ENCODE measurements at regions not wholly inside any gene's neighbourhood (a gene's known extent, or its start where the extent isn't known, plus 50 kb on each side); places are given as distances from the start of the nearest gene placed in this dataset.

- no peak for DNase-seq
Measured at GRCh38 chr18:73790587-73790986, 357.0 kb downstream of the FBXO15 start.

GRCh38 chr18:73787316-73787715 lies 360.3 kb downstream of the FBXO15 start:
- DNase-seq, result no peak

DNA sequence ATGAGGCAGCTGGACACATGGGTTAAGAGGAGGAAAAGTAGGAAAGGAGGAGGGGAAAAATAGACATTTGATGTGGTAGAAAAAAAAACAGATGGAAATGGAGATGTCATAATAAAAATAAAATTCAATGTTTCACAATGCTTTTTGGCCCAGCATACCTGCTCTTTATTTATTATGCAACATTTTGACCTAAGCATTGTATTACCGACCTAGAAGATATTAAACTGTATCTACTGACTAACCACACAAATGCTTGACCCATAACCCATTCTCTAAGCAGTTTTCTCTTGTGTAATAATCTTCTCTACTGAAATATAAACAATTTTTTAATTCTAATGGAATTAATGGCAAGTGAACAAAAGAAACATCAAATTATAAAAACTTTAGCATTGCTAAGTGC lies 362.3 kb downstream of the FBXO15 start:
- no peak for DNase-seq

DNA sequence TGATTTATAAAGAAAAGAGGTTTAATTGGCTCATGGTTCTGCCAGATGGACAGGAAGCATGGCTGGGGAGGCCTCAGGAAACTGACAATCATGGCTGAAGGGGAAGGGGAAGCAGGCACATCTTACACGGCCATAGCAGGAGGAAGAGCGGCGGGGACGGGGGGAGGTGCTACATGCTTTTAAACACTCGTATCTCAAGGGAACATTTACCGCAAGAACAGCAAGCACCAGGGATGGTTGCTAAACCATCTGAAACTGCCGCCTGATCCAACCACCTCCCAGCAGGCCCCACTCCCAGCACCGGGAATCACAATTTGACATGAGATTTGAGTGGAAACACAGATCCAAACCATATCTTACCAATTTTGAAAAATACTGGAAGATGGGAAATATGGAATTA lies 362.8 kb downstream of the FBXO15 start:
- DNase-seq, result no peak

DNA sequence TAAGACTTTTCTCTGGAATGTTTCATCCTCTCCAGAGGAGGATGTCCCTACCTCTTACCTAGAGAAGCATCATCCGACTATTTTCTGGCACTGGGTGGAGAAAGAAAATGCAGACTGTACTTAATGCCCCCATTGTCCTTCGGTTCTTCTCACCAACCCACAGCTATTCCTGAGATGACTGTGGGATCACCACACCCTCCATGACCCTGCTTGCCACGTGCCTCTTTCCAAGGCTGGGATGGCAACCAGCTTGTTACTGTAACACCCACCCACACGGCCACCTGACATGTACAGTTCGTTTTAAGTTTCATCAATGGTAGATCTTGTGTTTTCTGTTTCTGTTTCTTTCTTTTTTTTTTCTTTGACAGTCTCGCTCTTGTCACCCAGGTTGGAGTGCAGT lies 365.2 kb downstream of the FBXO15 start:
- DNase-seq, result no peak

DNA sequence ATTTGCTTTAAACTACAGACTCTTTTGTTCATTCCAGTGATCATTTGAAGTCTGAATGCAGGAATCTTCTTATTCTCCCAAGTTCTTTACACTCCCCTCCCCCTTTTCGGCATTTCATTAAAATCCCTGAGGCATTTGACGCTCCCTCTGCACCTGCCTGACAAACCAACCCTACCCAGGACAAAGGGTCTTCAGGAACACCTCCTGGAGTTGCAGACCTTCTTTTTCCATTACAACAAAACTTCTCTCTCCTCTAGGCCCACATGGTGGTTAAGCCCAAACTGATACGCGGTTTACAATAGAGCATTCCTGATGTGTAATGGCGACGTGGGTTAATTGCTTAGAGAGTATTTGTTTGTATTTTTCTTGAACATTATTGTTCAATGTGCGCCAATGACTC lies 367.4 kb downstream of the FBXO15 start:
- no peak for DNase-seq

DNA sequence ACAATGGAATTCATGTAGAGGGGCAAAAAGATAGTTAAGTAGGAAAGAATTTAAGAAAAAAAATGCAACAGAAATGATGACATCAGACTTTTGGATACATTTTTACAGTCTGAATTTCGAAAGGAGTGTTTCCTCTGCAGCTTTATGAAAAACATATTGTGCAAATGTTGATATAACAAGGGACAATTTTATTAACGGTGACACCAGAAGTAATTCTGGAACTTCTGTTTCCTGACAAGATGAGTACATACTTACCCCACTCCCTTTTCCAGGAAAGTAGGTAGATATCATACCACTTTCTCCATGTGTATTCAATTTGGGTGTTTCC lies 369.6 kb downstream of the FBXO15 start:
- peak in 1 of 3 donors; percentile 50 for DNase-seq

DNA sequence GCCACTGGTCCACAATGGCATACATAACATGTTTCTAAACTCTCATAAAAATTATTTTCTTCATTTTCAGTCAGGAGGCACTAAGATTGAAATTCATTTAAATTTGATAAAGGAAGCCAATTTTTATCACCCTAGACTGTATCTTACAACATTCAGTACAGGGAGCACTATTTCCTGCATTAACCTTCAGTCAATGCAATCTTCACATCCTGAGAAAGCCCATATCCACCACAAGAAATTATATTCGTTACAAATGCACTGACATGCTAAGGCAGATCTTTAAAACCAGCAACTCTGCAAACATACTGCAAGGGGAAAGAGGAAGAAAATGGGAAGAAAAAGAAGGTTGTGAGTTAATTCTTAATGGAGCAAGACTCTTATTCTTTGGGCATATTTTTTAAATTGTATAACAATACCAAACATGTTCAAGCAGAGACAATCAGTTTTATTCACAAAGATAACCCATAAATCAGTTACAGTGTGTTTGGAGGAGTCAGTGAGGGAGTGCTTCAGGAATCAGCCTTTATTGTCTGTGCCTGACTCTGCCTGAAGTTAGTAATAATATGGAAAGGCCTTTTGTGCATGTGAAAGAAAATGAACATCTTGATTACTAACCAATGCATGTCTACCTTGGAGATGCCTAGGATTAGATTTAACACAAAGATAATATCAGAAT lies 370.1 kb downstream of the FBXO15 start:
- DNase-seq, result no peak

GRCh38 chr18:73774811-73775509 lies 372.7 kb downstream of the FBXO15 start:
- peak in 1 of 3 donors; percentile 30 for DNase-seq

GRCh38 chr18:73768043-73768442 lies 379.6 kb downstream of the FBXO15 start:
- no peak for DNase-seq

- peak in 2 of 3 donors; percentile 56 to 69 for DNase-seq
Measured at GRCh38 chr18:73766910-73767515, 380.6 kb downstream of the FBXO15 start.

- no peak for DNase-seq
Measured at GRCh38 chr18:73758446-73758845, 389.2 kb downstream of the FBXO15 start.

GRCh38 chr18:73756256-73757091 lies 391.2 kb downstream of the FBXO15 start:
- no peak for DNase-seq

DNA sequence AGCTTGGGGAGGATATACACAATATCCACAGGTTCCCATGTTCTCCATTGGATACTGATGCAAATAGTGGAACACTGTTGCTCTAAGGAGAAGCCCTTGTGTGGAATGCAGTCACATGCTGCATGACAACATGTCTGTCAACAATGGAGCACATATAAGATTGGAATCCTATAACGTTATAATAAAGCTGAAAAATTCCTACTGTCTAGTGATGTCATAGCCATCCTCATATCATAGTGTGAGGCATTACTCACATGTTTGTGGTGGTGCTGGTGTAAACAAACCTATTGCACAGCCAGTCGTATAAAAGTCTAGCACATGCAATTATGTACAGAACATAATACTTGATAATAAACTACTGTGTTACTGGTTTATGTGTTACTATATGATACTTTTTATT lies 394.7 kb downstream of the FBXO15 start:
- no peak for DNase-seq

GRCh38 chr18:73752546-73752945 lies 395.1 kb downstream of the FBXO15 start:
- DNase-seq, result no peak

- DNase-seq, result no peak
Measured at GRCh38 chr18:73750052-73750451, 397.6 kb downstream of the FBXO15 start.

DNA sequence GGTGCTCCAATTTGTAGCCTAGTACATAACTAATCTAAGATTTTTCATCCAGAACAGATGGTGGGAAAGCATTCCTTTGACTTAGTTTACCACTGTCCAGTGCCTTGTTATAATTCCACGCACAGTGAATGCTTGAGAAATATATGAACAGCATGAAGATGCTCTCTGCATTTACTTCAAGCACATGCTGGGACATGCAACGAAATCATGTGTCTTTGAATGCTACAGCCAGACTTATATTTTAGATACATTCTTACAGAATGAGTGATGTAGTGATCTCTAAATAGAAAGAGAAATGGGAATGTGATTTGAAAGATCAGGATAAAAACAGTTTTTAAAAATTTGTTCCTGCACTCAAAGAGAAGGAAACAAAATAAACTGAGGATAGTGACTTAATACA lies 398.3 kb downstream of the FBXO15 start:
- no peak for DNase-seq

DNA sequence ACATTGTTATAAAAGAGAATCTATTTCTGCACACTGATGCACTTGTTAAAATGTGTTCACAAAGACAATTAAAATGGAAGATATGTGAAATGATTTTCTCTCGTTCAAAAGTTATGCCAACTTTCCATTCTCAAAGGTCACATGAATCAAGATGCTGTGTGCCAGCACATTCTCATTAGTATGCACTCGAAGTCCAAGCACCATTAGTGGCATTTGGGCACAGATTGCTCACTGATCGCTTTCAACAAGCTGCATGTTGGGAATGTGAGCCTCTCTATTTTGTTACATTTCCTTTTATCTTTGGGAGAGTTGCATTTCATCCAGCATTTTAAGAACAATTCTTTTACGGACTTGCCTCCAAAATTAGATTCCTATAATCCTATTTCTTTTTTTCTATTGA lies 398.9 kb downstream of the FBXO15 start:
- DNase-seq, result no peak

GRCh38 chr18:73746101-73746500 lies 401.5 kb downstream of the FBXO15 start:
- DNase-seq, result no peak

GRCh38 chr18:73742957-73743356 lies 404.7 kb downstream of the FBXO15 start:
- DNase-seq, result no peak

- DNase-seq, result no peak
Measured at GRCh38 chr18:73741946-73742345, 405.7 kb downstream of the FBXO15 start.

DNA sequence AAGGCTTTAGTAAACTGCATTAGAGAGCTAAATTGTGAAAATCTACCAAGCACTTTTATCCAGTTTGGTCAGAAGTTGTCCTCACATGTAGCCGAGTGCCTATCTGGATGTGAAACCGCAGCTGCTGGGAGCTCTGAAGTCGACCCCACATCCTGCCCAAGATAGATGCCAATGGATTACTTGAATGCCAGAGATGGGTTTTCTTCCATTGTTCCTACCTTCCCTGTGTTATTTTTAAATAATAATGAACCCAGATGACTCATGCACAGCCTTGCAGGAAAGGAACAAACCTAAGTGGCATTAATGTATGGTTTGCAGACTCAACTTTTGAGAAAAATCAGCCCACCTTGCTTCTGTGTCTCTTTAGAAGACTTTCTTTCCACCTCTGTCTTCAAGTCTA lies 408.5 kb downstream of the FBXO15 start:
- DNase-seq, result no peak

- no peak for DNase-seq
Measured at GRCh38 chr18:73737990-73738389, 409.6 kb downstream of the FBXO15 start.

All from muscle of back (tissue), 3 donors.